ENCODE measurements at regions not wholly inside any gene's neighbourhood (a gene's known extent, or its start where the extent isn't known, plus 50 kb on each side); places are given as distances from the start of the nearest gene placed in this dataset.

DNA sequence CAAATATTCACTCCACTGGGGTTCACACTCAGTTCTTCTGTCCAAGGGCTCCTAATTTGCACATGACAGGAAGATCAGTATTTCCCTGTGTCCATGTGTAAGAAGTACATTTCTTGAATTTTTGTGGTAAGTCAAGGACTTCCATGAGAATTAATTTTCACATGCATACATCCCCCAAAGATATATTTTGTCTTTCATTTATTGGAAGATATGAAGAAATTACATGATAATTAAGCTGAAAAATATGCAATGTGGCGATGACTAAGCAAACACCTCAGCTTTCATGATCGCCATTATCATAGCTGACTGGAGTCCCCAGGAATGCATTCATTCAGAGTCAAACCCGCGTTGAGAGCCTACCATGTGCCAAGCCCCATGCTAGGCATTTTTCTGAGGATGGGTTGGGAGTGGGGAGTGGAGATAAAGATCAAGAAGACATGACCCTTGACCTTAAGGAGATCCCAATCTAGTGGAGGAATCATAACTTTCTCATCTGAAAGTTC lies 104.6 kb upstream of the F3 start:
- peaks cover 23% of the 10 kb centered on the region for H3K4me1 ChIP-seq (ENCODE audit: control insufficient read depth, insufficient read depth, low read length)
- no peaks in the 10 kb centered on the region for H3K27me3 ChIP-seq (ENCODE audit: control insufficient read depth, insufficient read depth, low read length)
- no peaks in the 10 kb centered on the region for H3K9me3 ChIP-seq (ENCODE audit: control insufficient read depth, low read length)
- no peaks in the 10 kb centered on the region for H3K36me3 ChIP-seq (ENCODE audit: control insufficient read depth, insufficient read depth, low read length)
- H3K9ac ChIP-seq (ENCODE audit: low read length): no peak overlapping the region
- H3K4me3 ChIP-seq (ENCODE audit: low read length): no peak overlapping the region

DNA sequence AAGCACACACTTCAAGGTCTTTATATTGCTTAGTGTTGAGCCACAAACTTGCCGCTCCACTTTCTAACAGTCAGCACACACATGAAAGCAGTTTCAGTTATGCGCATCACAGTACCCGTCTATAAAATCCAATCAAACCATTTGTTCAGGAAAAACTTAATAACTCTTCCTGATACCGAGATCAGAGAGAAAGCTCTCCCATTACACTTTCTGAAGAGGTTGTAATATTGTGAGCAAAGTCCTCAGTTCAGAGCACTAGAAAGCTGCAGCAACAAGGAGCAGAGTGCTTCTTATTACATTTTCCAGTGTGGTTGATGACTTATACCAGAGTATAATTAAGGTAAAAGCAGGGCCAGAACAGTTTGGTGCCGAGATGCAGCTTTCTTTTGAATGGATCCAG lies 102.8 kb upstream of the F3 start:
- H3K36me3 ChIP-seq (ENCODE audit: control insufficient read depth, insufficient read depth, low read length): no peaks in the 10 kb centered on the region
- H3K9me3 ChIP-seq (ENCODE audit: control insufficient read depth, low read length): no peaks in the 10 kb centered on the region
- no peak overlapping the region for H3K9ac ChIP-seq (ENCODE audit: low read length)
- H3K27me3 ChIP-seq (ENCODE audit: control insufficient read depth, insufficient read depth, low read length): no peaks in the 10 kb centered on the region
- H3K4me1 ChIP-seq (ENCODE audit: control insufficient read depth, insufficient read depth, low read length): peaks cover 25% of the 10 kb centered on the region
- H3K4me3 ChIP-seq (ENCODE audit: low read length): no peak overlapping the region

DNA sequence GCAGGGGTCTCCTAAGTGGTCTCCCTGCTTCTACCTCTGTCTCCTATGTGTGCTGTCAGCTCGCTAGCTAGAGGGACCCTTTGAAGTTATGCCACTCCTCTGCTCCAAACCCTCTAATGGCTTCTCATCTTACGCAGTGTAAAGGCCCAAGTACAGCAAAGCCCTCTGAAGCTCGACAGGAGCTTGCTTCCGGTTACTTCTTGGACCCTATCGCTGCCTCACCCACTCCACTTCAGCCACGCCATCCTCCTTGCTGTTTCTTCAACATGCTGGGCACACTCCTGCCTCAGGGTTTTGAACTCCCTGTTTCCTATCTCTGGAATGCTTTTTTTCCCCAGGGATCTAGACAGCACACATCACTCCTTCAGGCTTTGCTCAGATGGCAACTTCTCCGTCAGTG lies 102.3 kb upstream of the F3 start:
- H3K27me3 ChIP-seq (ENCODE audit: control insufficient read depth, insufficient read depth, low read length): no peaks in the 10 kb centered on the region
- no peak overlapping the region for H3K4me3 ChIP-seq (ENCODE audit: low read length)
- peaks cover 23% of the 10 kb centered on the region for H3K4me1 ChIP-seq (ENCODE audit: control insufficient read depth, insufficient read depth, low read length)
- no peaks in the 10 kb centered on the region for H3K36me3 ChIP-seq (ENCODE audit: control insufficient read depth, insufficient read depth, low read length)
- H3K9ac ChIP-seq (ENCODE audit: low read length): no peak overlapping the region
- H3K9me3 ChIP-seq (ENCODE audit: control insufficient read depth, low read length): no peaks in the 10 kb centered on the region

DNA sequence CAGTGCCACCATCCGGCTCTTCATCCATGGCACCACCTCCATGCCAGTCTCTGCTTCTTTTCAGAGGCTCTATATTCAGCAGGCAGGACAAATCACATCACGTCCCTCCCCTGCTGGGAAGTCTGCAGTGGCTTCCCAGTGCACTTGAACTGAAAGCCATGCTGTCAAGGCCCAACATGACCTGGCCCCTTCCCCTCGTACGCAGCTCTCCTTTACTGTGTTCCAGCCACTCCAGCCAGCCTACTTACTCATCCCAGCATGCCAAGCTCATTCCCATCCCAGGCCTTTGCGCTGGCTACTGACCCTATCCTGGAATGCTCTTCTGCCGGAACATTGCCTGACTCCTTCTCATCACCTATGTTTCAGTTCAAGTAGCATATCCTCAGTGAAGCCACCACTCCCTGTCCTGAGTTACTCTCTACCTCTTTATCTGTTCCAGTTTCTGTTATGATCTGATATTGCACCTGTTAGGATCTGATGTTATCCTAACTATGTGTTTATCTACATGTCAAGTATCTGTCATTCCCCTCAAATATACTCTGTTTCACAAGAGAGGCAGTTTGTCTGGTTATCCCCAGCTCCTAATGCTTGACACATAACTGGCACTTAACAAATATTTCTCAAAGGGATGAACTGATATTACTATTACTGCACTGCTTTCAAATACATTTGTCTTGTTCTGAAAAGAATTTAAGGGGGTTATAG lies 101.2 kb upstream of the F3 start:
- no peaks in the 10 kb centered on the region for H3K9me3 ChIP-seq (ENCODE audit: control insufficient read depth, low read length)
- no peaks in the 10 kb centered on the region for H3K36me3 ChIP-seq (ENCODE audit: control insufficient read depth, insufficient read depth, low read length)
- H3K27me3 ChIP-seq (ENCODE audit: control insufficient read depth, insufficient read depth, low read length): no peaks in the 10 kb centered on the region
- peaks cover 18% of the 10 kb centered on the region for H3K4me1 ChIP-seq (ENCODE audit: control insufficient read depth, insufficient read depth, low read length)
- no peak overlapping the region for H3K4me3 ChIP-seq (ENCODE audit: low read length)
- H3K9ac ChIP-seq (ENCODE audit: low read length): no peak overlapping the region

DNA sequence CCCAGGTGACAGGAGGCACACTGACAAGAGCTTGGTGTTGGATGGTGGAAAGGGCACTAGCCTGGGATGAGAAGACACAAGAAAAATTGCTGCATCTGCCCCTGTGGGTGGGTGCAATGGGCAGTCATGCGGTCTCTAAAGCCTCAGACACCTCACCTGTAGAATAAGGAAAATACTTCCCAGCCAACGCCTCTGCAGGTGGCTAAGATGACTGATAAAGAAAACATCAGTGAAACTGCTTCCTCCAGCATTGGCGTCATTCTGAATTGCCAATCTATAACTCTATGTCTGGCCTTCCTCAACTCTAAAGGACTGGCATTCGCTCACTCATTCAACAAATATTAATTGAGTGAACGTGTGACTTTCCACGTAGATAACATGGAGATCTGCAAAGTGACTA lies 100.4 kb upstream of the F3 start:
- Histone ChIP-seq H3K9me3 (ENCODE audit: control insufficient read depth, low read length) (no peaks in the 10 kb centered on the region), H3K4me3 (ENCODE audit: low read length) (no peak overlapping the region), H3K27me3 (ENCODE audit: control insufficient read depth, insufficient read depth, low read length) (no peaks in the 10 kb centered on the region), H3K4me1 (ENCODE audit: control insufficient read depth, insufficient read depth, low read length) (peaks cover 18% of the 10 kb centered on the region), H3K9ac (ENCODE audit: low read length) (no peak overlapping the region), H3K36me3 (ENCODE audit: control insufficient read depth, insufficient read depth, low read length) (no peaks in the 10 kb centered on the region)

DNA sequence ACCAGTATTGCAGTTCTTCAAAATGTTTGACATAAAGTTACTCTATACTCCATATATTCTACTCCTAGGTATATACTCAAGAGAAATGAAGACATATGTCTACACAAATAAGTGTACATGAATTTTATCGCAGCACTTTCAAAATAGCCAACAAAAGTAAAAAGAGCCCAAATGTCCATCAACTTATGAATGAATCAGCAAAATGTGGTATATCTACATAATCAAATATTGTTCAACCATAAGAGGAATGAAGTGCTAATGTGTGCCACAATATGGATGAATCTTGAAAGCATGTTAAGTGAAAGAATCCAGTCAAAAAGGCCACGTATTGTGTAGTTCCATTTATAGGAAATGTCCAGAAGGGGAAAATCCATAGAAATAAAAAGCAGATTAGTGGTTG lies 98.6 kb upstream of the F3 start:
- no peaks in the 10 kb centered on the region for H3K27me3 ChIP-seq (ENCODE audit: control insufficient read depth, insufficient read depth, low read length)
- H3K9me3 ChIP-seq (ENCODE audit: control insufficient read depth, low read length): no peaks in the 10 kb centered on the region
- no peak overlapping the region for H3K4me3 ChIP-seq (ENCODE audit: low read length)
- H3K9ac ChIP-seq (ENCODE audit: low read length): no peak overlapping the region
- H3K4me1 ChIP-seq (ENCODE audit: control insufficient read depth, insufficient read depth, low read length): peaks cover 27% of the 10 kb centered on the region
- H3K36me3 ChIP-seq (ENCODE audit: control insufficient read depth, insufficient read depth, low read length): no peaks in the 10 kb centered on the region

DNA sequence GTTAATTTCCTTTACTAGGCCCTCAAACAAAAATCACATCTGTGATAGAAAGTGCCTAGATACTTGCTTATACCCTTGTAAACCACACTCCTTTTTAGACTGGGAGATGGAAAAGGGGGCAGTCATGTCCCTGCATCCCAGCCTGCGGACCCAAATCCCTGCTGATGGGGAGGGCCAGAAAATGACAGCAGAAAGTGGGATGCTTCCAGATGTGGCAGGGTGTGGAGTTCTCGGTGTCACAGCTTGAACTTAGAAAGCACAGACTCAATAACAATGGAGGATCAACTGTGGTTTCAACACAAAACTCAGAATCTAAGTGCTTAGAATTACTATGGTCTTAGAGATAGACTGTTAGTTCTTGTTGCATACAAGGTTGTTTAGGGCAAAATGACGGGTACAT lies 95.6 kb upstream of the F3 start:
- Histone ChIP-seq H3K4me3 (ENCODE audit: low read length) (no peak overlapping the region), H3K9ac (ENCODE audit: low read length) (no peak overlapping the region), H3K9me3 (ENCODE audit: control insufficient read depth, low read length) (no peaks in the 10 kb centered on the region), H3K27me3 (ENCODE audit: control insufficient read depth, insufficient read depth, low read length) (no peaks in the 10 kb centered on the region), H3K36me3 (ENCODE audit: control insufficient read depth, insufficient read depth, low read length) (no peaks in the 10 kb centered on the region), H3K4me1 (ENCODE audit: control insufficient read depth, insufficient read depth, low read length) (peaks cover 23% of the 10 kb centered on the region)

DNA sequence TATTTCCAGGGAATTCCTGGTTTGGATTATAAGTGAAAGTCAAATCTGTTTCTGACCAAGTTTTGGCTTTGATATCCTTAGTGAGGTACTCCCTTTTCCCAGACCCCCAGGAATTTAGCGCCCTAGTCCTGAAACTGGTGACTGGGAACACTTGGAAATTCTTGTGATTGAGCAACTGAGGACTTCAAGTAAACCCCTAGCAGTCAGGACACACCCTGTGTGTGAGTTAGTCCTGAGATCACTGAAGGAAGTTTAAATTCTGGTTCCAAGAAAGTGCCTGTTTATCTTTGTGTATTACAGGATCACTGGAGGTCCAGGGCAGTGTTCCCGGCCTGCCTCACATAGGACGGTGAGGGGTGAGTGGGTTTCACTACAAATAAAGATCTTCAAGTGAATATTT lies 95.1 kb upstream of the F3 start:
- Histone ChIP-seq H3K9ac (ENCODE audit: low read length) (no peak overlapping the region), H3K4me3 (ENCODE audit: low read length) (no peak overlapping the region), H3K9me3 (ENCODE audit: control insufficient read depth, low read length) (no peaks in the 10 kb centered on the region), H3K4me1 (ENCODE audit: control insufficient read depth, insufficient read depth, low read length) (peaks cover 18% of the 10 kb centered on the region), H3K27me3 (ENCODE audit: control insufficient read depth, insufficient read depth, low read length) (no peaks in the 10 kb centered on the region), H3K36me3 (ENCODE audit: control insufficient read depth, insufficient read depth, low read length) (no peaks in the 10 kb centered on the region)

DNA sequence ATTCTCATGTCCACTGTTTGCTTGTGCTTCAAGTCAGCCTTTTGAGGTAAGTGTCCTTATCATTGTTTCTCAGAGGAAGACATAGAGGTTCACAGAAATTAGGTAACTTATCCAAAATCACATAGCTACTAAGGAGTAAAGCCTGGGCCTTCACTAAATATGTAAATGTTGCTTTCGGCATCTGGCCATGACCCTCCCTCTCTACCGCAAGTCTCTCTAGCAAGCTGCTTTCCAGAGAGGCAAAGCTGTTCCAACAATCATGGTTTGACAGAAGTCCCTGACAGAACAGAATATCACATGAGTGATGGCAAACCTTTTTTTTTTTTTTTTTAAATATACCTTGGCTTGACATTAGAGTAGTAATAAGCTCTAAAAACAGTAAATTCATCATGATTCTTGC lies 94.5 kb upstream of the F3 start:
- Histone ChIP-seq H3K4me1 (ENCODE audit: control insufficient read depth, insufficient read depth, low read length) (peaks cover 13% of the 10 kb centered on the region), H3K4me3 (ENCODE audit: low read length) (no peak overlapping the region), H3K36me3 (ENCODE audit: control insufficient read depth, insufficient read depth, low read length) (no peaks in the 10 kb centered on the region), H3K9me3 (ENCODE audit: control insufficient read depth, low read length) (no peaks in the 10 kb centered on the region), H3K9ac (ENCODE audit: low read length) (no peak overlapping the region), H3K27me3 (ENCODE audit: control insufficient read depth, insufficient read depth, low read length) (no peaks in the 10 kb centered on the region)

DNA sequence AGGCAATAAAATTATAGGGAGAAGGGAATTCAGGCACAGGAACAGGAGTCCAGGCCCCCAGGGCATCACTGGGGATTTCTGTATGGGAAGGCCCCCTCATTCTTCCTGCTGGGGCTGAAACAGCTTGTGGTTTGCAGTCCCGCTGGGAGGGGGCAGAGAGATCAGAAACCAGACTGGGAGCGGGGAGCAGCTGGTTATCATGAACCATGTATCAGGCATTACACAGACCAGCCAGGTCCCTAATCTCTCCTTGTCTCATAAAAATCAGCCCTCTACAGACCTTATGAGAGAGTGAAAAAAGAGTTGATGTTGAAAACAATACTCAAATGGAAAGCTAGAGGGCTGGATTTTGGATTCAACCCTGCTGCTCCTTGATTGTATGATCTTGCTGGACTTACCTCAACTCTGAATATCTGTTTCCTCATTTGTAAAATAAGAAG lies 93.4 kb upstream of the F3 start:
- H3K4me3 ChIP-seq (ENCODE audit: low read length): no peak overlapping the region
- H3K36me3 ChIP-seq (ENCODE audit: control insufficient read depth, insufficient read depth, low read length): no peaks in the 10 kb centered on the region
- no peaks in the 10 kb centered on the region for H3K27me3 ChIP-seq (ENCODE audit: control insufficient read depth, insufficient read depth, low read length)
- H3K4me1 ChIP-seq (ENCODE audit: control insufficient read depth, insufficient read depth, low read length): peaks cover 12% of the 10 kb centered on the region
- H3K9ac ChIP-seq (ENCODE audit: low read length): no peak overlapping the region
- no peaks in the 10 kb centered on the region for H3K9me3 ChIP-seq (ENCODE audit: control insufficient read depth, low read length)

DNA sequence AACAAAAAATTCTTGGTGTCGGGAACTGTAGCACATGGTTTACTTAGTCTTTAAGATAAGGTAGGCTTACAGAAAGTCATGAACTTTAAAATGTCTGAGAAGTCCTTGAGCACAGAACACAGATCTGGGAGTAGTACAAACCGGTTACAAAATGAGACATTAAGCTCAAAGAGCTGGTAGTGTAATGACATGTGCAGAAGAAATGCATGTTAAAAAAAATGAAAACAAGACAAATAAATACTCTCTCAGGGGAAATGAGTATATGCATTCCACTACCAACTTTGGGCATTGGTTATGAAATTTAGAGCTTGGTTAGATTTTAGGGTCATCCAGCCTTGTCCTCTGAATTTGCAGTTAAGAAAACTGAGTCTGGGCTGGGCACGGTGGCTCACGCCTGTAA lies 91.5 kb upstream of the F3 start:
- Histone ChIP-seq H3K4me1 (ENCODE audit: control insufficient read depth, insufficient read depth, low read length) (peaks cover 12% of the 10 kb centered on the region), H3K27me3 (ENCODE audit: control insufficient read depth, insufficient read depth, low read length) (no peaks in the 10 kb centered on the region), H3K9me3 (ENCODE audit: control insufficient read depth, low read length) (no peaks in the 10 kb centered on the region), H3K36me3 (ENCODE audit: control insufficient read depth, insufficient read depth, low read length) (no peaks in the 10 kb centered on the region), H3K4me3 (ENCODE audit: low read length) (no peak overlapping the region), H3K9ac (ENCODE audit: low read length) (no peak overlapping the region)

DNA sequence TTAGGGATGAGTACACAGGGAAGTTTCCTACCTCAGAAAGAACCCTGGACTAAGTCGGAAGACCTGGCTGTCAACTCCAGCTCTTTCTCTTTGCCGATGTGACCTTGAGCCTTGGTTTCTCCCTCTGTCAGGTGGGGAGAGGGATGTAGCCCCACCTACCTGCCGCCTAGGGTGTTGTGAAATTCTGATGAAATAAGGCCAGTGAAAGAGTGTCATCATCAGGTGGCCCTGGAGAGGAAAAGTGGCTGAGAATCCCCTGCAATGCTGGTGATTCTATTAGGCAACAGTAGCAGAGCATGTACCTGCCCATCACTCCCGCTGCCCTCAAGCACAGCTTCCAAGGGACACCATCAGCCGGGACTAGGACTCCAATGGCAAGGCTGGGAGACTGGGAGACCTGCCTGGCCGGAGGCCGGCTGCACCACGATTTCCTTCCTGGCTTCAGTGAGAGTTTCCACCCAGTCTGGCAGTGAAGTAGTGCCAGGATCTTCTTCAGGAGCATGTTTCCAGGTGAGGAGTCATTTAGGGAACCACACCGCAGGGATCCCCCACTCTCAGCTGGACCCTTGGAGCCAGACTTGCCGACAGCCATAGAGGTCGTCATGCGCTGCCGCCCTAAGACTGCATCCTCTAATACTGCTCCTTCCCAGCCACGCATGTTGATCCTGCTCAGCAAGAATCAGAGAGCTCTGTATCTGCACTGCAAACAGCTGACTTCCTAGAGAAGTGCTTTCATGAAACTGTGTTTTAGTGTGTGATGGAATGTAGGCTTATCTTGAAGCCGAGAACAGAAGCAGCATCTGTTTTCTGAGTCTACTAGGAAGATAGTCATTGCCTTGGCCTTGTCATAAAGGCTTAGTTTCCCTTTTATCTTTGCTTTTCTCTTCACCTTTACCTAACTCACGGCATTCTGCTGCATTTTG lies 88.0 kb upstream of the F3 start:
- Histone ChIP-seq H3K4me3 (ENCODE audit: low read length) (no peak overlapping the region), H3K9ac (ENCODE audit: low read length) (no peak overlapping the region), H3K4me1 (ENCODE audit: control insufficient read depth, insufficient read depth, low read length) (no peaks in the 10 kb centered on the region), H3K9me3 (ENCODE audit: control insufficient read depth, low read length) (no peaks in the 10 kb centered on the region), H3K36me3 (ENCODE audit: control insufficient read depth, insufficient read depth, low read length) (no peaks in the 10 kb centered on the region), H3K27me3 (ENCODE audit: control insufficient read depth, insufficient read depth, low read length) (no peaks in the 10 kb centered on the region)

All from mucosa of stomach (tissue), 1 donor.